Progenitor cell of endocrine pancreas (in vitro differentiated cells): ENCODE measurements at regions not wholly inside any gene's neighbourhood (a gene's known extent, or its start where the extent isn't known, plus 50 kb on each side); places are given as distances from the start of the nearest gene placed in this dataset.

Experiments
- DNase-seq: peaks from one replicate; pipeline ENCODE4 v3.0.0; 2021; ENCODE audit warnings: low spot score; ENCODE audit not compliant: unreplicated experiment
- H3K27ac Mint-ChIP-seq: 2 replicates; pipeline ENCODE4 v1.8.0; 2021; ENCODE audit warnings: mild to moderate bottlenecking, moderate library complexity, mixed read lengths
- H3K27me3 Mint-ChIP-seq: 2 replicates; pipeline ENCODE4 v1.8.0; 2021; ENCODE audit warnings: mixed read lengths
- H3K36me3 Mint-ChIP-seq: 2 replicates; pipeline ENCODE4 v1.8.0; 2022; ENCODE audit warnings: mixed read lengths; ENCODE audit not compliant: insufficient read depth
- H3K4me1 Mint-ChIP-seq: 2 replicates; pipeline ENCODE4 v1.8.0; 2021; ENCODE audit warnings: low read depth, mixed read lengths
- H3K4me3 Mint-ChIP-seq: 2 replicates; pipeline ENCODE4 v1.8.0; 2021; ENCODE audit warnings: low read depth, mild to moderate bottlenecking, moderate library complexity, mixed read lengths
- H3K9me3 Mint-ChIP-seq: 2 replicates; pipeline ENCODE4 v1.8.0; 2021; ENCODE audit warnings: low read depth, mixed read lengths
- CTCF ChIP-seq: fragments of 200-600 bp; sonication (generic); IDR thresholded peaks from one replicate; pipeline ENCODE4 v1.5.0; 2021; ENCODE audit warnings: antibody characterized with exemption, mild to moderate bottlenecking; ENCODE audit not compliant: unreplicated experiment

GRCh38 chr3:78344918-78345317 is 1305.0 kb downstream of the ROBO2 start:
- DNase-seq, result no peak
- Mint-ChIP-seq H3K9me3 (peaks cover 11% of the 10 kb centered on the region), H3K27me3 (no peaks in the 10 kb centered on the region), H3K27ac (no peak overlapping the region), H3K36me3 (peaks cover 2% of the 10 kb centered on the region), H3K4me3 (no peak overlapping the region), H3K4me1 (peaks cover 16% of the 10 kb centered on the region)
- TF ChIP-seq CTCF, result no peak

- Mint-ChIP-seq H3K36me3 (peaks cover 4% of the 10 kb centered on the region), H3K27me3 (no peaks in the 10 kb centered on the region), H3K4me1 (peaks cover 31% of the 10 kb centered on the region), H3K4me3 (no peak overlapping the region), H3K27ac (no peak overlapping the region), H3K9me3 (peaks cover 10% of the 10 kb centered on the region)
- no peak for DNase-seq
- TF ChIP-seq CTCF, result no peak
These were observed 1307.3 kb downstream of the ROBO2 start for GRCh38 chr3:78347176-78347575.

GRCh38 chr3:78348664-78349063 is 1308.8 kb downstream of the ROBO2 start:
- Mint-ChIP-seq H3K27ac (no peak overlapping the region), H3K4me3 (no peak overlapping the region), H3K9me3 (peaks cover 18% of the 10 kb centered on the region), H3K36me3 (peaks cover 4% of the 10 kb centered on the region), H3K4me1 (peaks cover 29% of the 10 kb centered on the region), H3K27me3 (no peaks in the 10 kb centered on the region)
- no peak for TF ChIP-seq CTCF
- DNase-seq, result no peak

- H3K36me3 Mint-ChIP-seq, result peaks cover 3% of the 10 kb centered on the region
- H3K4me1 Mint-ChIP-seq, result peaks cover 29% of the 10 kb centered on the region
- no peaks in the 10 kb centered on the region for H3K27me3 Mint-ChIP-seq
- H3K9me3 Mint-ChIP-seq, result peaks cover 20% of the 10 kb centered on the region
- no peak overlapping the region for H3K4me3 Mint-ChIP-seq
- no peak for TF ChIP-seq CTCF
- no peak for DNase-seq
- peak overlapping the region; percentile 59 for H3K27ac Mint-ChIP-seq
These were observed 1309.7 kb downstream of the ROBO2 start for GRCh38 chr3:78349571-78349970.

GRCh38 chr3:78351334-78351733 is 1311.4 kb downstream of the ROBO2 start:
- Mint-ChIP-seq H3K4me3 (peak overlapping the region; percentile 6), H3K4me1 (peaks cover 25% of the 10 kb centered on the region), H3K36me3 (peaks cover 3% of the 10 kb centered on the region), H3K9me3 (peaks cover 17% of the 10 kb centered on the region), H3K27ac (peak overlapping the region; percentile 39), H3K27me3 (no peaks in the 10 kb centered on the region)
- TF ChIP-seq CTCF, result no peak
- no peak for DNase-seq
